Left lobe of liver (tissue), 2 donors: ENCODE measurements at regions not wholly inside any gene's neighbourhood (a gene's known extent, or its start where the extent isn't known, plus 50 kb on each side); places are given as distances from the start of the nearest gene placed in this dataset.

Experiments
- ATAC-seq: fragments of 200-7000 bp; cut with Tn5 transposase; one replicate; pipeline ENCODE4 v1.9.1; 2020; ENCODE audit warnings: mild to moderate bottlenecking, moderate library complexity
- DNase-seq: peaks from one replicate; pipeline ENCODE4 v3.0.0-alpha.2; 2020; ENCODE audit warnings: low spot score
- donor health status: DM: no; HTN: no; CAD: no; lungs with moderate emphysema.
- donor health status: DM: no; HTN: yes; CAD: no.

- DNase-seq (no peak), ATAC-seq (no peak)
Observed at GRCh38 chr3:182050932-182051331, 339.2 kb downstream of the SOX2 start.

- DNase-seq (no peak), ATAC-seq (no peak)
Observed at GRCh38 chr3:182052332-182052731, 340.6 kb downstream of the SOX2 start.

- DNase-seq: no peak
- no peak for ATAC-seq
Observed at GRCh38 chr3:182052757-182053156, 341.0 kb downstream of the SOX2 start.

GRCh38 chr3:182058488-182058887, 346.8 kb downstream of the SOX2 start:
- DNase-seq (no peak), ATAC-seq (no peak)

GRCh38 chr3:182063742-182064141, 352.0 kb downstream of the SOX2 start:
- ATAC-seq (no peak), DNase-seq (no peak)

GRCh38 chr3:182067423-182067822, 355.7 kb downstream of the SOX2 start:
- no peak for DNase-seq
- no peak for ATAC-seq

- DNase-seq: no peak
Observed at GRCh38 chr3:182078316-182078715, 366.6 kb downstream of the SOX2 start.

GRCh38 chr3:182078929-182079328, 367.2 kb downstream of the SOX2 start:
- ATAC-seq (no peak), DNase-seq (no peak)

More at GRCh38 chr3:182078316-182078715, 366.6 kb downstream of the SOX2 start:
- ATAC-seq: no peak

GRCh38 chr3:182081096-182081495, 369.4 kb downstream of the SOX2 start:
- ATAC-seq: no peak
- no peak for DNase-seq

GRCh38 chr3:182083112-182083511, 371.4 kb downstream of the SOX2 start:
- DNase-seq (no peak), ATAC-seq (no peak)

- ATAC-seq (no peak), DNase-seq (no peak)
Observed at GRCh38 chr3:182092662-182093262, 381.0 kb downstream of the SOX2 start.

GRCh38 chr3:182094321-182094720, 382.6 kb downstream of the SOX2 start:
- no peak for ATAC-seq
- no peak for DNase-seq

GRCh38 chr3:182104881-182105280, 393.2 kb downstream of the SOX2 start:
- ATAC-seq: no peak
- DNase-seq: no peak

GRCh38 chr3:182105875-182106274, 394.1 kb downstream of the SOX2 start:
- ATAC-seq: no peak

GRCh38 chr3:182108371-182108770, 396.6 kb downstream of the SOX2 start:
- DNase-seq (no peak), ATAC-seq (no peak)

More at GRCh38 chr3:182105875-182106274, 394.1 kb downstream of the SOX2 start:
- no peak for DNase-seq

GRCh38 chr3:182111967-182112366, 400.2 kb downstream of the SOX2 start:
- ATAC-seq (no peak), DNase-seq (no peak)

- no peak for DNase-seq
- no peak for ATAC-seq
Observed at GRCh38 chr3:182115328-182116015, 403.7 kb downstream of the SOX2 start.

GRCh38 chr3:182116386-182116785, 404.7 kb downstream of the SOX2 start:
- DNase-seq (no peak), ATAC-seq (no peak)

- no peak for ATAC-seq
- DNase-seq: no peak
Observed at GRCh38 chr3:182117131-182117530, 405.4 kb downstream of the SOX2 start.

- DNase-seq: no peak
- no peak for ATAC-seq
Observed at GRCh38 chr3:182117583-182117982, 405.9 kb downstream of the SOX2 start.

- DNase-seq: no peak
- ATAC-seq: no peak
Observed at GRCh38 chr3:182118066-182118465, 406.3 kb downstream of the SOX2 start.

- no peak for DNase-seq
- no peak for ATAC-seq
Observed at GRCh38 chr3:182121401-182121800, 409.7 kb downstream of the SOX2 start.

- ATAC-seq: no peak
- no peak for DNase-seq
Observed at GRCh38 chr3:182122779-182123178, 411.1 kb downstream of the SOX2 start.
